H9 (cell line): ENCODE measurements at regions not wholly inside any gene's neighbourhood (a gene's known extent, or its start where the extent isn't known, plus 50 kb on each side); places are given as distances from the start of the nearest gene placed in this dataset.

ENCODE experiments used
- DNase-seq: peaks from one replicate; pipeline ENCODE4 v3.0.0-alpha.2; 2017
- H2AFZ ChIP-seq: one replicate; pipeline ENCODE4 v1.6.1; 2013; ENCODE audit warnings: mild to moderate bottlenecking, low read length, control low read depth, moderate library complexity
- H2AK5ac ChIP-seq: 2 replicates; pipeline ENCODE4 v1.6.1; 2013; ENCODE audit warnings: low read length, control low read depth, mixed read lengths; ENCODE audit not compliant: insufficient read length
- H2BK120ac ChIP-seq: one replicate; pipeline ENCODE4 v1.6.1; 2013; ENCODE audit warnings: low read depth, mild to moderate bottlenecking, low read length, control low read depth, inconsistent platforms; ENCODE audit not compliant: poor library complexity, severe bottlenecking
- H2BK12ac ChIP-seq: 2 replicates; pipeline ENCODE4 v1.6.1; 2013; ENCODE audit warnings: low read length, control low read depth, mixed read lengths, low read depth; ENCODE audit not compliant: insufficient read length
- H2BK15ac ChIP-seq: 2 replicates; pipeline ENCODE4 v1.6.1; 2013; ENCODE audit warnings: low read depth, low read length, control low read depth
- H2BK20ac ChIP-seq: one replicate; pipeline ENCODE4 v1.6.1; 2013; ENCODE audit warnings: low read depth, mild to moderate bottlenecking, low read length, control low read depth, inconsistent platforms; ENCODE audit not compliant: poor library complexity, severe bottlenecking
- H2BK5ac ChIP-seq: 2 replicates; pipeline ENCODE4 v1.6.1; 2013; ENCODE audit warnings: low read length, control low read depth, mixed read lengths; ENCODE audit not compliant: insufficient read length
- H3K14ac ChIP-seq: 2 replicates; pipeline ENCODE4 v1.6.1; 2013; ENCODE audit warnings: low read length, control low read depth; ENCODE audit not compliant: insufficient read depth
- H3K18ac ChIP-seq: 2 replicates; pipeline ENCODE4 v1.6.1; 2013; ENCODE audit warnings: low read depth, mild to moderate bottlenecking, mixed read lengths, low read length, control low read depth; ENCODE audit not compliant: insufficient read length
- H3K23ac ChIP-seq: 2 replicates; pipeline ENCODE4 v1.6.1; 2013; ENCODE audit warnings: low read length, control low read depth, mixed read lengths, low read depth; ENCODE audit not compliant: insufficient read length
- H3K23me2 ChIP-seq: 2 replicates; pipeline ENCODE4 v1.6.1; 2013; ENCODE audit warnings: low read depth, mild to moderate bottlenecking, mixed read lengths, low read length, control low read depth; ENCODE audit not compliant: insufficient read length, poor library complexity, severe bottlenecking
- H3K27ac ChIP-seq: 2 replicates; pipeline ENCODE4 v1.5.1; 2013; ENCODE audit warnings: low read length, control low read depth, mixed read lengths, low read depth; ENCODE audit not compliant: insufficient read length
- H3K27me3 ChIP-seq: 2 replicates; pipeline ENCODE4 v1.6.1; 2013; ENCODE audit warnings: low read length, control low read depth, inconsistent platforms; ENCODE audit not compliant: insufficient read depth
- H3K4ac ChIP-seq: 2 replicates; pipeline ENCODE4 v1.6.1; 2013; ENCODE audit warnings: low read depth, mild to moderate bottlenecking, control low read depth, inconsistent platforms, low read length, moderate library complexity
- H3K4me1 ChIP-seq: 2 replicates; pipeline ENCODE4 v1.6.1; 2013; ENCODE audit warnings: low read length, control low read depth, inconsistent platforms; ENCODE audit not compliant: insufficient read depth
- H3K4me2 ChIP-seq: 2 replicates; pipeline ENCODE4 v1.6.1; 2013; ENCODE audit warnings: low read length, control low read depth, mixed read lengths; ENCODE audit not compliant: insufficient read length, insufficient read depth
- H3K56ac ChIP-seq: 2 replicates; pipeline ENCODE4 v1.6.1; 2013; ENCODE audit warnings: low read depth, mild to moderate bottlenecking, mixed read lengths, low read length, control low read depth; ENCODE audit not compliant: insufficient read length
- H3K79me1 ChIP-seq: 2 replicates; pipeline ENCODE4 v1.6.1; 2013; ENCODE audit warnings: low read depth, mild to moderate bottlenecking, moderate library complexity, low read length, control low read depth, inconsistent platforms; ENCODE audit not compliant: insufficient read depth, poor library complexity, severe bottlenecking
- H3K79me2 ChIP-seq: 2 replicates; pipeline ENCODE4 v1.6.1; 2013; ENCODE audit warnings: low read length, control low read depth, inconsistent platforms; ENCODE audit not compliant: insufficient read depth
- H3K9ac ChIP-seq: 2 replicates; pipeline ENCODE4 v1.6.1; 2013; ENCODE audit warnings: low read length, control low read depth, mixed read lengths; ENCODE audit not compliant: insufficient read length; ENCODE audit errors: extremely low read depth
- H3K9me3 ChIP-seq: one replicate; pipeline ENCODE4 v1.6.1; 2013; ENCODE audit warnings: low read depth, low read length, inconsistent platforms; ENCODE audit not compliant: control insufficient read depth
- H3T11ph ChIP-seq: one replicate; pipeline ENCODE4 v1.6.1; 2013; ENCODE audit warnings: mild to moderate bottlenecking, low read length, control low read depth, inconsistent platforms
- H4K20me1 ChIP-seq: one replicate; pipeline ENCODE4 v1.6.1; 2013; ENCODE audit not compliant: control insufficient read depth, insufficient read length, insufficient read depth
- H4K5ac ChIP-seq: 2 replicates; pipeline ENCODE4 v1.6.1; 2013; ENCODE audit warnings: low read depth, mild to moderate bottlenecking, mixed read lengths, low read length, control low read depth; ENCODE audit not compliant: insufficient read length
- H4K8ac ChIP-seq: replicated peaks from 2 replicates; pipeline ENCODE4 v1.6.1; 2013; ENCODE audit warnings: low read length, control low read depth, mixed read lengths, low read depth; ENCODE audit not compliant: insufficient read length
- H4K91ac ChIP-seq: 2 replicates; pipeline ENCODE4 v1.6.1; 2013; ENCODE audit warnings: low read depth, mild to moderate bottlenecking, moderate library complexity, mixed read lengths, low read length, control low read depth; ENCODE audit not compliant: insufficient read length
- H3K27ac Mint-ChIP-seq, 3 experiments: 2 replicates in 2 of 3; 3 replicates in 1 of 3; pipeline ENCODE4 v1.8.0; 2020 to 2021; ENCODE audit warnings: mixed read lengths in 3 of 3, mild to moderate bottlenecking in 1 of 3, moderate library complexity in 1 of 3
- H3K27me3 Mint-ChIP-seq: 2 replicates; pipeline ENCODE4 v1.8.0; 2021; ENCODE audit warnings: low read depth, mild to moderate bottlenecking, moderate library complexity, mixed read lengths
- H3K36me3 Mint-ChIP-seq, 3 experiments: 2 replicates in 2 of 3; 3 replicates in 1 of 3; pipeline ENCODE4 v1.8.0; 2020 to 2021; ENCODE audit warnings: low read depth in 3 of 3, mixed read lengths in 3 of 3; ENCODE audit not compliant: insufficient read depth in 1 of 3
- H3K4me1 Mint-ChIP-seq, 2 experiments: 2 replicates each; pipeline ENCODE4 v1.8.0; 2020; ENCODE audit warnings: mixed read lengths in 2 of 2
- H3K4me3 Mint-ChIP-seq, 2 experiments: 2 replicates in 1 of 2; 3 replicates in 1 of 2; pipeline ENCODE4 v1.8.0; 2020 to 2021; ENCODE audit warnings: mild to moderate bottlenecking in 2 of 2, mixed read lengths in 2 of 2, moderate library complexity in 1 of 2
- H3K9me3 Mint-ChIP-seq, 2 experiments: 2 replicates in 1 of 2; 3 replicates in 1 of 2; pipeline ENCODE4 v1.8.0; 2020; ENCODE audit warnings: mild to moderate bottlenecking in 2 of 2, mixed read lengths in 2 of 2, moderate library complexity in 1 of 2
- WGBS: extraction: QIAGEN DNeasy Blood & Tissue Kit; methylation state at CpG from one replicate; pipeline ENCODE4 v1.1.7; 2013; ENCODE audit warnings: missing lambda C conversion rate, low lambda C conversion rate, mixed read lengths; ENCODE audit not compliant: insufficient read length; ENCODE audit errors: extremely low coverage; 5-methylcytosine and 5-hydroxymethylcytosine counted together
- TF ChIP-seq, protein P1 (sequence below): fragments of 200-600 bp; sonication (generic); conservative IDR thresholded peaks from 3 replicates; pipeline ENCODE4 v1.8.0; 2021; ENCODE audit warnings: antibody characterized with exemption, mild to moderate bottlenecking

DNA sequence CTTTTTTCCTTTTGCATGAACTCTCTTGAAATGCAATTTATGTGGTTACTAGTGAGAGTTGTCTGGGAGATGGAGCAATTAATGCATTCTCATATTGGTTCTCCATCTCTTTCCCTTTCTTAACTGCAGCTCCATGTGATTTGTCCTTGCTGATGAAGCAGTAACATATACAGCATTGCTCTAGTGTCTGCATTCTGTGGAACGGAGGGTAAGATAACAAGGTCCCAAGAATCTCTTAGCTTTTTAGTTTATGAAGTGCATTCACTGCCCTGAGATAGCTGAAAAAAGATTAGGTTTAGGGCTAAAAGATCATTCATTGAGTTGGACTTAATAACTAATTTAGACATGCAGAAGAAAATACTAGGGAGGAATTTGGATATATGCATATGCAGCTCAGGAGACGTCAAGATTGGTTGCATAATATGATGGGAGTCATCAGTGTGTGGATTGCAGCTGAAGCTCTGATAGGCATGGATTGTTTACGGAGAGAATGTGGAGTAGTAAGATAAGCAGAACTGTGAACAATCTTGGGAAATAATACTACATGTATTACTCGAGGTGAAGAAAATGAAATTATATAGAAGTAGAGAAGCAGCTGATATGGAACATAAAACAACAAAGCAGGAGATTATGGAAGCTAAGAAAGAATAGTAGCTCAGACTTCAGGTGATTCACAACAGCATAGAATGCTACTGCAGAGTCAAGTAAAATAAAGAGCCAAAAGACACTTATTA, 404.7 kb downstream of the ARL4A start:
- Histone ChIP-seq H3K79me1 (no peaks in the 10 kb centered on the region), H2BK120ac (no peak overlapping the region), H3K18ac (no peak overlapping the region), H3K23me2 (no peaks in the 10 kb centered on the region), H3K9me3 (no peaks in the 10 kb centered on the region), H4K91ac (no peak overlapping the region), H2BK20ac (no peak overlapping the region), H3K4ac (no peak overlapping the region), H2BK12ac (no peak overlapping the region), H3K9ac (no peak overlapping the region), H3K27me3 (no peaks in the 10 kb centered on the region), H3K79me2 (no peaks in the 10 kb centered on the region), H2AK5ac (no peak overlapping the region), H3T11ph (no peak overlapping the region), H2BK5ac (no peak overlapping the region), H3K23ac (no peak overlapping the region), H4K8ac (no peak overlapping the region), H3K27ac (no peak overlapping the region), H4K20me1 (no peaks in the 10 kb centered on the region), H3K14ac (no peak overlapping the region), H2AFZ (no peak overlapping the region), H2BK15ac (no peak overlapping the region), H3K4me1 (no peaks in the 10 kb centered on the region), H3K56ac (no peak overlapping the region), H3K4me2 (no peak overlapping the region), H4K5ac (no peak overlapping the region)
- Mint-ChIP-seq H3K36me3 (no peaks in the 10 kb centered on the region; a peak in 1 of 7 replicates), H3K27ac (no peak overlapping the region), H3K4me3 (no peak overlapping the region), H3K9me3 (no peaks in the 10 kb centered on the region), H3K27me3 (no peaks in the 10 kb centered on the region), H3K4me1 (no peaks in the 10 kb centered on the region)
- TF ChIP-seq, protein P1, sequence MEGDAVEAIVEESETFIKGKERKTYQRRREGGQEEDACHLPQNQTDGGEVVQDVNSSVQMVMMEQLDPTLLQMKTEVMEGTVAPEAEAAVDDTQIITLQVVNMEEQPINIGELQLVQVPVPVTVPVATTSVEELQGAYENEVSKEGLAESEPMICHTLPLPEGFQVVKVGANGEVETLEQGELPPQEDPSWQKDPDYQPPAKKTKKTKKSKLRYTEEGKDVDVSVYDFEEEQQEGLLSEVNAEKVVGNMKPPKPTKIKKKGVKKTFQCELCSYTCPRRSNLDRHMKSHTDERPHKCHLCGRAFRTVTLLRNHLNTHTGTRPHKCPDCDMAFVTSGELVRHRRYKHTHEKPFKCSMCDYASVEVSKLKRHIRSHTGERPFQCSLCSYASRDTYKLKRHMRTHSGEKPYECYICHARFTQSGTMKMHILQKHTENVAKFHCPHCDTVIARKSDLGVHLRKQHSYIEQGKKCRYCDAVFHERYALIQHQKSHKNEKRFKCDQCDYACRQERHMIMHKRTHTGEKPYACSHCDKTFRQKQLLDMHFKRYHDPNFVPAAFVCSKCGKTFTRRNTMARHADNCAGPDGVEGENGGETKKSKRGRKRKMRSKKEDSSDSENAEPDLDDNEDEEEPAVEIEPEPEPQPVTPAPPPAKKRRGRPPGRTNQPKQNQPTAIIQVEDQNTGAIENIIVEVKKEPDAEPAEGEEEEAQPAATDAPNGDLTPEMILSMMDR: no peak
- no CpG with 5 or more reads among the region's 4 CpGs for WGBS
- DNase-seq: no peak
